ENCODE measurements at regions not wholly inside any gene's neighbourhood (a gene's known extent, or its start where the extent isn't known, plus 50 kb on each side); places are given as distances from the start of the nearest gene placed in this dataset.

DNA sequence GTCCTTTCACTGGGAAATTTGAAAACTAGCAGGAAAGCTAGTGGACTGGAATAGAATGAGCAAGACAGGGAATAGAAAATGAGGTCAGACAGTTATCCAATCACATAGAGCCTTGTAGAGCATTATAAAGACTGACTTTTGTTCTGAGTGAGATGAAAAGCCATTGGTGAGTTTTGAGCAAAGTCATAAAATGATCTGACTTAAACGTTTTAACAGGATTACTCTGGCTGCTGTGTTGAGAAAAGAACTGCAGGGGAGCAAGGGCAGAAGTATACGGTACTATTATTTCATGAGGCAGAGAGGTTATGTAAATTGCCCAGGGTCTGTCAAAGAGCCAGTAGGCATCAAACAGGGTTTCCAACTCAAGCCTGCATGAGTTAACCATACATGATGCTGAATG is 393.4 kb downstream of the TFEC start:
- TF ChIP-seq, protein P1, sequence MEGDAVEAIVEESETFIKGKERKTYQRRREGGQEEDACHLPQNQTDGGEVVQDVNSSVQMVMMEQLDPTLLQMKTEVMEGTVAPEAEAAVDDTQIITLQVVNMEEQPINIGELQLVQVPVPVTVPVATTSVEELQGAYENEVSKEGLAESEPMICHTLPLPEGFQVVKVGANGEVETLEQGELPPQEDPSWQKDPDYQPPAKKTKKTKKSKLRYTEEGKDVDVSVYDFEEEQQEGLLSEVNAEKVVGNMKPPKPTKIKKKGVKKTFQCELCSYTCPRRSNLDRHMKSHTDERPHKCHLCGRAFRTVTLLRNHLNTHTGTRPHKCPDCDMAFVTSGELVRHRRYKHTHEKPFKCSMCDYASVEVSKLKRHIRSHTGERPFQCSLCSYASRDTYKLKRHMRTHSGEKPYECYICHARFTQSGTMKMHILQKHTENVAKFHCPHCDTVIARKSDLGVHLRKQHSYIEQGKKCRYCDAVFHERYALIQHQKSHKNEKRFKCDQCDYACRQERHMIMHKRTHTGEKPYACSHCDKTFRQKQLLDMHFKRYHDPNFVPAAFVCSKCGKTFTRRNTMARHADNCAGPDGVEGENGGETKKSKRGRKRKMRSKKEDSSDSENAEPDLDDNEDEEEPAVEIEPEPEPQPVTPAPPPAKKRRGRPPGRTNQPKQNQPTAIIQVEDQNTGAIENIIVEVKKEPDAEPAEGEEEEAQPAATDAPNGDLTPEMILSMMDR (IDR thresholded peaks at IDR 0.05; ENCODE audit: control extremely low read depth in 1 of 3, insufficient read depth in 1 of 3, low read depth in 1 of 3, low read length in 3 of 3), result no peak
- TF ChIP-seq EZH2 (IDR thresholded peaks at IDR 0.05; ENCODE audit: low read depth, low read length, severe bottlenecking) (no peak), CEBPB (IDR thresholded peaks at IDR 0.05; ENCODE audit: low read depth, low read length) (no peak)
